GM18867 (cell line): ENCODE measurements at regions not wholly inside any gene's neighbourhood (a gene's known extent, or its start where the extent isn't known, plus 50 kb on each side); places are given as distances from the start of the nearest gene placed in this dataset.
"Not testable (repeated sequence)": the region's sequence is repeated elsewhere in the genome, so short reads cannot be mapped to it uniquely, and the experiment has no call there.

Experiments
- ATAC-seq: cut with Tn5 transposase; IDR thresholded peaks from one replicate; pipeline ENCODE4 v1.9.1; 2021; ENCODE audit warnings: mild to moderate bottlenecking, moderate library complexity; ENCODE audit not compliant: unreplicated experiment

DNA sequence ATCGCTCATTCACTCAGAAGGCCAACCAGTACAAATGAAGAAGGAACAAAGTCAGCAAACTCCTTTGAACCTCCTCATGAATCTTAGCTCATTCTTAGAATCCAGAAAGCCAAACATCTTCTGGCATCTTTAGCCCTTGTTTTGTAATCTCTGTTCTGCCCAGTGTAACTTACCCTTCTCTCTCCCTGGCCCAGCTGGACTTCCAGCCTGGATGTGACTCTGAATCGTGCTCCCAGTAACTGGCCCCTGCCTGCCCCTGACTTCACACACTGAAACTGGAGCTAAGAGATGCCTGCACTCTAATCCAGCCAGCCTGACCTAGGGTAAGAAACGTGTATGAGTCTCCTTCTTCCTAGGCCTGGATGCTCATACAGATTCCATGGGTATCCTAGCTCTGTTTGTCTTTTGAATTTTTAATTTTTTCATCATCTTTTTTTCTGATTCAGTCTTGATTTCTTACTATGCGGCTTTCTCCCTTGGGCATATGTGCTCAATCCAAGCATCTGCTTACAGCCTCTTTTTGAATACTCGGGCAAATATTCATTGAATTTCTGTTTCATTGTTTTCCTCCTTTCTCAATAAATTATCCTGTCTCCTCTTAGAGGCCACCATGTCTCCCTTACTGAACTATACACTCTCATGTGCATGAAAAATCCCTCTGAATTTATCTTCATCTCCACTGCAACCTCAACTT is 845.6 kb upstream of the AUTS2 start:
- ATAC-seq = no peak

DNA sequence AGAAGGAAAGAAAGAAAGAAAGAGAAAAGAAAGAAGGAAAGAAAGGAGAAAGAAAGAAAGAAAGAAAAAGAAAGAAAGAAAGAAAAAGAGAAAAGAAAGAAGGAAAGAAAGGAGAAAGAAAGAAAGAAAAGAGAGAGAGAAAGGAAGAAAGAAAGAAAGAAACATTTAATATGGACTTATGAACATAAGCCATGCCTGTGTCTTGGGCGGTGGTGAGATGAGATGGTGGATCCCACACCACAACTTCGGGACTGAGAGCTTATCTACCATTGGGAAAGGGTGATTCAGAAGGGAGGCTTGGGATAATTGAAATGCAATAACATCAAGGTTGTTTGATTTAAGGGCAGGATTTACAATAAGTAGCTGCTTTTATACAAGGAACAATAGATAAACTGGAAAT is 843.9 kb upstream of the AUTS2 start:
- ATAC-seq = no peak

DNA sequence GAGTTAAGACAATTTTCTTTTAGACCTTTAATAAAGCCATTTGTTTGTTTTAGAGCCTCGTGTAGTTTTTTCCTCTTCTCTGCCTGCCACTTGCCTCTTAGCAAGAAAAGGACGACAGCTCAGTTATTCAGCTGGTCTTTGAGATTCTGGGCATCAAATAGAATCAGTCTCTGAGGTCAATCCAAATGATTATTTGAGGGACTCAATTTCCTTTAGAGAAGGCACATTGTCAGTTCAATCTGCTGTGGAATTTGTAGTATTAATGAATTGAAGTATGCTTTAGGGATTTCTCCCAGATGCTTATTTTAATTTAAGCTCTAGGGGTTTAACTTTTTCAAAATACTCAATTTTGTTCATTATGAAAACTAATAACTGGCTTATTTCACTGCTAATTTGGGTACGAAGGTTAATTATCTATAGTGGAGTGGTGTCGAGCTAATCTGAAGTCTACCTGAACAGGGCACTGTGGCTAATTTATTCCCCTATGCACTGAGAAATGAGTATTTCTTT is 841.2 kb upstream of the AUTS2 start:
- ATAC-seq = no peak

DNA sequence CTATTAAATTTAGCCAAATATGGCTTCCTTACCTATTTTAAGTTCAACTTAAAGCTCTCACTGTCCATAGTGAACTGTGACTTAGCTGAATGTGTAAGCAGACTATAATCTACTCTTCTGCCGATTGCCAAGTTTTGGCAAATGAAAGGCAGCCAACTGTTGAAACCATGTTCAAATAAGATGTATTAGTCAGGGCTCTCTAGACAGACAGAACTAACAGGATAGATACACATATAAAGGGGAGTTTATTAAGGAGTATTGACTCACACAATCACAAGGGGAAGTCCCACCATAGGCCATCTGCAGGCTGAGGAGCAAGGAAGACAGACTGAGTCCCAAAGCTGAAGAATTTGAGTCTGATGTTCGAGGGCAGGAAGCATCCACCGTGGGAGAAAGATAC is 837.7 kb upstream of the AUTS2 start:
- no peak for ATAC-seq

DNA sequence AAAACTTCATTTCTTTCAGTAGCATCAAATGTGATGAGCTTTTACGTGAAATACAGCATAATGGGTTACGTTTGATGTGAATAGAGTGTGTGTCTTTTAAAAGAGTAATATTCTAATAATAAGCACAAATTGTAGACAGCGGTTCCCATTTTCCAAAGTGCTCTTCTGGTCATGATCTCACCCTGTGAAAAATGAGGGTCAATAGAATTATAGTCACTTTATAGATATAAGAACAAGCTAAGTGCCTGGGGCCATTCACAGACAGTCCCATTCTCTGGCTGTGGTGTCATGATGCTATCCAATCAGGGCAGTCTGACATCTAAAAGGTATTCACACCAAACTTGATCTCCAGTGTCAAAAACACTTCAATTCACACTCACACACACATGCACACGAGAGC is 830.8 kb upstream of the AUTS2 start:
- no peak for ATAC-seq

DNA sequence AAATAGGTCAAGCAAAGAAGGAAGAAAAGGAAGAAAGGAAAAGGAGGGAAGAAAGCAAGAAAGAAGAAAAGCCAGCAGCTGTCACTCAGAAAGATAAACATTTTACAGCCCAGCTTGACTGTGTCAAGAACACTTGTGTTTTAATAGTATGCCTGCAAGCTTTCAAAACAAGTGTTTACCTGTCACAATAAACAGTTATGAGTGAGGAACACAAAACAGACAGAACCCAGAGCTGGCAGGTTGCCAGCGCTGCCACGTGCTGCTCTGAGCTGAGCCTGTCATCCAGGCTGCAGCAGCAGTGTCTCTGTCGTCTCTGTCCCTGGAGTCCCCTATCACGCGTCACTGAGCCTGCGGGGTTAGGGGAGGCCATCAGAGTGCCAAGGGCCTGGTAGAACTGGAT is 827.6 kb upstream of the AUTS2 start:
- ATAC-seq = no peak

DNA sequence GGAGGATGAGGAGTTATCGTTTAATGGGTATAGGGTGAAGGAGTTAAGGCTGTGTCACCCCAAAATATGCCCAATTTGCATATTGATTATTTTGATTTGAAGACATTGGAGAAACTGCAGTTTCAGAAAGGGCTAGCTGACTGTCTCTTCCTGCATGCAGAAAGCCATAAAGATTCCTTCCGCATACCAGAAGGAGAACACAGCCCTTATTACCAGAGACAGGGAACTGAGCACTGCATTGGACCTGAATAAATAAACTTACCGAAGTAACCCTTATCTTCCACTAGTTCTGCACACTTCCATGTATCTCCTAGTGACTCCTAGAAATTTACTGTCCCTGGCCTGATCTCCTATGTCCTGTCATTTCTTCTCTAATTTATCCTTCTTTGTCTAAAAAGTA is 821.9 kb upstream of the AUTS2 start:
- ATAC-seq = no peak

DNA sequence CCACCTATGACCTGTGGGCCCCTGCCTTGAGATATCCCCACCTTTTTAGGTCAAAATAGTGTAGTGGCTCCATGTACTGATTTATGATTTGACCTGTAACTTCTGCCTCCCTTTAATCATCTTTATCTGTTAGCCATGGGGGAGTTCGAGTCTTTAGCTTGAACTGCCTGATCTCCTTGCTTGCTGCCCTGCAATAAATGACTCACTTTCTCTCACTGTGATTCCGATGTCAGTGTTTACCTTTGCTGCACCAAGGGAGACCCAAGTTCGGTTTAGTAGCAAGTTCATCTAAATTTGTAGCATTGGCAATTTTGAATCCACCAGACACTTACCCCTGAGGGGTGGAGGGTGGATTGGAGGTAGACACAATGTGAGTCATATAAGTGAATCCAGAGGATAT is 814.6 kb upstream of the AUTS2 start:
- no peak for ATAC-seq

DNA sequence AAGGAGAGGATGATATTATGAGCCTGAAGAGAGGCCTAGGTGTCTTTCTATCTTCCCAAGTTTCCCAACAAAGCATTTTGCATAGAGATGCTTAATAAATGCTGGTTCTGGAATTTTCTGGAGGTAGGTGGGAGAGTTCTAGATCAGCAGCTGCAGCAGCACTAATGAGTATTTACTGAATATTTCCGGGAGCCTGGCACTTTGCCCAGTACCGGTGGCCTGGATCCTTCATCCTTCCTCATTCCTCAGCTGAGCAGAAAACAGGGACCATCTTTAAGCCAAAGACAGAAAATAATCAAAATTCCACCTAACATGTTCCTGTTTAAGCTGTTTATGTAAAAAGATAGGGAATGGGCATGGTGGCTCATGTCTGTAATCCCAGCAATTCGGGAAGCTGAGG is 813.2 kb upstream of the AUTS2 start:
- ATAC-seq = no peak

DNA sequence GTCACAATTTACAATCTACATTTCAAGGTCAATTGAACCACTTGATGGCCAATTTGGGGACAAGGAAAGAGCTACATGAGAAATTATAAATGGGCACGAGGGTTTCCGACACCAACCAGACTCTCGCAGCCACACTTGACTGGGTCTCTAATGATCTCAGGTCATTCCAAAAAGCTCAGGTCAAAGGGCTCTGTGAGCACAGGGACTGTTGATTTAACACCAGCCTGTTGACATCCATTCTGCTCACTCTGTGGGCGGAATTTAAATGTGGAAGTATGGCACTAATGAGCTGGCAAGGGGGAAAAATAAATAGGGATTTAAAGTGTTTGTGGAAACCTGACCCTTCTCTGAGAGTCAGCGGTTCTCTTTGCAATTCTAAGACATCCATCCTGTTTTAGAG is 810.7 kb upstream of the AUTS2 start:
- ATAC-seq = no peak

DNA sequence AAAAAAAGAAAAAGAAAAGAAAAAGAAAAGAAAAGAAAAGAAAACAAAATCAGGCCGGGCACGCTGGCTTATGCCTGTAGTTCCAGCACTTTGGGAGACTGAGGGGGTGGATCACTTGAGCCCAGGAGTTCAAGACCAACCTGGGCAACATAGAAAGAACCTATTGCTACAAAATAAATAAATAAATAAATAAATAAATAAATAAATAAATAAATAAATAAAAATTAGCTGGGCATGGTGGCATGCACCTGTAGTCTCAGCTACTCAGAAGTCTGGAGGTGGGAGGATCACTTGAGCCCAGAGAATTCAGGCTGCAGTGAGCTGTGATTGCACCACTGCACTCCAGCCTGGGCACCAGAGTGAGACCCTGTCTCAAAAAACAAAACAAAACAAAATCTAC is 809.7 kb upstream of the AUTS2 start:
- ATAC-seq = not testable (repeated sequence)

DNA sequence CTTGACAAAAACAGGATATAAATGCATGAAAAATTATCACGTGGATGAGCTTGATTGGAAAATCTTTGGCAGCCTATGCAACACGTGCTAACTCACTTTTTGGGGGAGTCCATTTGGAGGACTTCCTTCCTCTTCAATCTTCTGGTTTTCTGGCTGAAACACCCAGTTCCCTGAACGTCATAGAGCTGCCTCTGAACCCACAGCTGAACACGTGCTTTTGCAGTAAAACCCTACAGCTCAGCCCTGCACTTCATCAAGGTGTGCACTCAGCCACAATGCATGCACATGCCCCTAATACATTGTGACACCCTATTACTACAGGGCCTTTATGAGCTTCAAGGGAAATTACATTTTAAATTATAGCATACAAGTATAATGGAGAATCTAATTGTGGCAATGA is 808.7 kb upstream of the AUTS2 start:
- ATAC-seq = no peak

DNA sequence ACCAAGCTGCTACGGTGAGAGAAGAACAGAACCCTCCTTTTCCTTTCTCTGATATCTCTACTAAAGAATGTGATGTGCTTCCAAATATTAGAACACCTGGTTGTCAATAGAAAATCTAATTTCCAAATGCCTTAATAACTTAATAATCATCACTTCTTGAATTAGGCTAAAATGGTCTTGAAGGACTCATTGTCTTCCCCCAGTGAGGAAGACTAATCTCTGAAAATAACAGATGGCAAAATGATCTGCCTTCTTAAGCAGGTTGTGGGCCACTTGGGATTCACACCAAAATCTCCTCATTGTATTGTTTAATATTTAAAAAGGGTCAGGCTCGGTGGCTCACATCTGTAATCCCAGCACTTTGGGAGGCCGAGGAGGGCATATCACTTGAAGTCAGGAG is 805.9 kb upstream of the AUTS2 start:
- ATAC-seq = no peak

DNA sequence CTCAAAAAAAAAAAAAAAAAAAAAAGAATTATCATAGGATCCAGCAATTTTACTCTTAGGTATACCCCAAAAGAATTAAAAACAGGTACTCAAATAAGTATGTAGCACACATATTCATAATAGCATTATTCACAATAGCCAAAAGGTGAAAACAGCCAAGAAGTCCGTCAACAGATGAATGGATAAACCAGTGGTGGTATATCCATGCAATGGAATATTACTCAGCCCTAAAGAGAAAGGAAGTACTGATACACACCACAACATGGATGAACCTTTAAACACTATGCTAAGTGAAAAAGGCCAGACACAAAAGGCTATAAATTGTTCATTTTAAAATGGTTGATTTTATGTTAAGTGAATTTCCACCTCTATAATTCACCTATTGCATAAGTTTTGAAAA is 804.8 kb upstream of the AUTS2 start:
- ATAC-seq = no peak

DNA sequence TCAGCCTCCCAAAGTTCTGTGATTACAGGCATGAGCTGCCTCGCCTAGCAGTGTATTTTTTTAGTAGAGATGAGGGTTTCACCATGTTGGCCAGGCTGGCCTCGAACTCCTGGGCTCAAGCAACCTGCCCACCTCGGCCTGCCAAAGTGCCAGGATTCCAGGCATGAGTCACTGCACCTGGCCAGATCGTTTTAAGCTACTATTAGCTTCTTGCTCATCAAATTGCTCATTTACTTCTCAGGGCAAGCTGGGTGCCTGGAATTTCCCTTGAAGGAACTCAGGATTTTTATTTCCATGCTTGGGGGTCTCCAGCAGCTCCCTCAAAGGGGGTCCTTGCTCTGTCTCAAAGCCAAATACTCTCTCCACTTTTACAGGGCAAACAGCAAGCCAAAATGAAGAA is 798.0 kb upstream of the AUTS2 start:
- no peak for ATAC-seq

DNA sequence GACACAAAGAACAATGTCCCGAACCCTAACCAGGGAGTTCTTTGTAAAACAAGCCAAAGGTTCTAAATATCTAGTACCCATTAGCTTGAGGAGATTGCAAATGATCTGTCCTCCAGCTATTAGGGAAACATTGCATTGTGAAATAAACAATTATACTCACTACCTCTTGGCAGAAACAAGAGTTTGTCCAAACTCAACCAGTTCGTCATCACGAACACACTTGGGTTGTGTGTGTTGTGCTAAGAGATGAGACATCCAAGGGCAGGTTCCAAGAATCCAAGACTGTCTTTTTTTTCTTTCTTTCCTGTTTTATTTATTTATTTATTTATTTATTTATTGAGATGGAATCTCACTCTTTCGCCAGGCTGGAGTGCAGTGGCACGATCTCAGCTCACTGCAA is 793.1 kb upstream of the AUTS2 start:
- ATAC-seq = no peak

DNA sequence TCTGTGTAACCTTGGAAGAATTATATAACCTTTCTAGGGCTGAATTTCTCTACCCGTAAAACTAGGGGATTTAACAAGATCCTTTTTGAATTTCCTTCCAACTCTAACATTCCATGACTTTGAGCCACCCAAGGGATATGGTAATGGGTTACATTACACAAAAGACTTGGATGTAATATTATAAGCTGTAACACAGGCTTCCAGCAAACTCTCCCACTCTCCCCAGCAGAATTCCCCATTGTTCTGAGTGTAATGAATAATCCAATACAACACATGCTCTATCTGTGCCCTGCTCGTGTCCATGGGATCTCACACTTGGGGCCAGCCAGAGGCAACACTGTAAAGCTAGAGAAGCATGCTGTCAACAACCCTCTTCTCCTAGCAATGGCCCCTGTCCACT is 790.6 kb upstream of the AUTS2 start:
- no peak for ATAC-seq

DNA sequence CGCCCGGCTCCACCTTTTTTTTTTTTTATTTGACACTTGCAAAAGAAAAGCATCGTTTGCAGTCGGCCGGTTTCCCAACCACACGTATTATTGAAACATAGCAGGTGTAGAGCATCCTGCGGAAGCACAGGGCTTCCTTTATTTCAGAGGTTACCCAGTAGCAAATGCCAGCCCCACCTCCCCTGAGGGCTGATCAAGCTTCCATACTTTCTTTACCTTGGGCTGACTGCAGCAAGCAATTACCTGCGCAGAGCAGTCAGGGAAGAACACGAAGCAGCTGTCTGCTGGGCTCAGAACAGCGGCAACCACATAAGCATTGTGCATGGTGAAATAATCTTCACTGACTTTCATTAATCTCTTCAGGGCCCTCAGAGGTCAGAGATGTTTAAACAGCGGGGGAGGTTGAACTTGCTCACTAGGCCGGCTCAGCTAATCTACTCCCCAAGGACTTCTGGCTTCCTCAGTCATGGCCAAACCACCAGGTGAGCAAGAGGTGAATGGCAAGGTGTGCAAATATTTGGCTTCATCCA is 784.7 kb upstream of the AUTS2 start:
- ATAC-seq = no peak

DNA sequence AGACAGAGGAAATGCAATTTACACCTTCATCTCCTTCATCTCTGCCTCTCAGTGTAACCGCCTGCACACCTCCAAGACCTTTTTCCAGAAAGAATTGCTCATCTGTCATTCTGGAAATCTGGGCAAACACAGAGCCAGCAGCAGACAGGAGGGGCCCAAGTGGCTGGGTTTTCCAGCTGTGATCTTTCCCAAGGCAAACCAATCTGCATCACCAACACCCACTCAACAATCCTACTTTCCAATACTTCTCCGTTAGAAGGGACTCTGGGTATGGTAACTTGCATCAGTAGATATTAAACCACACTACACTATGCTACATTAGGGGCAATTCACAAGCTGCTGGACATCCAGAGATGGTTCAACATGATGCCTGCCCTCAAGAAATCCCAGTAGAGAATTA is 781.8 kb upstream of the AUTS2 start:
- ATAC-seq = no peak

DNA sequence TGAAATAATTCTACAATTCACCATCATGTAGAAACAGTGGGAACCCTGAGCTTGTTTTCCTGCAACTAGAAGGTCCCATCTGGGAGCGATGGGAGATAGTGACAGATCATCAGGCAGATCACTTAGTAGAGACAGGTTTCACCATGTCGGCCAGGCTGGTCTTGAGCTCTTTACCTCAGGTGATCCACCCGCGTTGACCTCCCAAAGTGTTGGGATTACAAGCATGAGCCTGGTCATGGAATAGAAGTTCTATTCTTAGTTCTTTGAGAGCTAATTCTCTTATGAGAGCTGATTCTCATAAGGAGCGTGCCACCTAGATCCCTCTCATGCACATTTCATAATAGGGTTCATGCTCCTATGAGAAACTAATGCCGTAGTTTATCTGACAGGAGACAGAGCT is 778.0 kb upstream of the AUTS2 start:
- ATAC-seq = no peak

DNA sequence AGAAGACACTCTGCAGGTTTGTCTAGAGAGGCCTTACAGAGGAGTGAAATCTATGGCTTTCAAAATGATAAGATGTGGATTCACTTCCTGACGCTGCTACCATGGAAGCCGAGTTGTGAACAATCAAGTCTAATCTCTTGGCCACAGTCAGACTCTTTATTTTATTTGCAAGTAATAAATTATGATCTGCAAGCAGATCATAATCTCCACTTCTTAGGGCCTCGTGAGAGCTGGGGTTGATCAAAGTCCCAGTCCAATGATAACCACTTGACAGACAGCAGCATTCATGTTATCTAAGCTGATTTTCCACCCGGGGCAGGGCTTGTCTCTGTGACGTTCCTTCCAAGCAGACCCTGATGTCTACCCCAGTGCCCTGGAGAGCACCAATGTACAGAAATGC is 776.4 kb upstream of the AUTS2 start:
- no peak for ATAC-seq

DNA sequence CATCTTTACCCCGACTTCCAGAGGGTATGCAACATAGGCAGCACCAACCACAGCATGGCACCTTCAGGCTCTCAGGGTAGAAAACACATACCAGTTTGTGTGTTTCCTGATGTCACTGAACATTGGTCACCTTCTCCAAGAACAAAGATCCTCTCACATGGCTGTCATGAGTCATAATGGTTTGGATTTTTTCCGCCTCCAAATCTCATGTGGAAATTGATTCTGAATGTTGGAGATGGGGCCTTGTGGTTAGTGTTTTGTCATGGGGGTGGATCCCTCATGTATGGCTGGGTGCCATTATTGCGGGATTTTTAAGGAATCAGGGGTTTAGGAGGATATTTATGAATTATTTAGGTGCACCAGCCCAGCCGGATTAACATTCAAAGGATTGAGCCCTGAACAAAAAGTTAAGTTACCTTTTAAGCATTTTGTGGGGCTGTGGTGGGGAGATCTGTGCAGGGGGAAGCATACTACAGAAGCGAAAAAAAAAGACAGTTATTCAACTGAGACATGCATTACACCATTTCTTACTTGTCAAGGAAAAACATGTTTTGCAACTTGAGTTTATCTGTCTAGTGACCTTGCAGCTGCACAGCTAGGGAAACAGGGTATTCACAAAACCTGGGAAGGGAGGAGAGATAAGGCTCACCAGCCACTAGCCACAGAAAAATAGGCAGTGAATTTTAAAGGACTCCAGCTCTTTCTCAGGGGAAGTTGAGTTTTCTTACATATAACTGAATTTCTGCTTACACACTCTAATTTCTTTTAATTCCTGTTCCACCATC is 774.1 kb upstream of the AUTS2 start:
- ATAC-seq = no peak
